NCI-H748 (cell line): ENCODE measurements at regions not wholly inside any gene's neighbourhood (a gene's known extent, or its start where the extent isn't known, plus 50 kb on each side); places are given as distances from the start of the nearest gene placed in this dataset.

ENCODE experiments used
- DNase-seq: peaks from one replicate; lab custom pipeline; 2025; ENCODE audit not compliant: unreplicated experiment; lab: John Stamatoyannopoulos, UW

- DNase-seq = no peak
Observed at GRCh38 chr1:55605155-55605554, 390.0 kb upstream of the USP24 start.

GRCh38 chr1:55604749-55605148, 389.6 kb upstream of the USP24 start:
- DNase-seq = no peak

- DNase-seq = no peak
Observed at GRCh38 chr1:55604179-55604578, 389.0 kb upstream of the USP24 start.

GRCh38 chr1:55600242-55600641, 385.1 kb upstream of the USP24 start:
- DNase-seq = no peak

- no peak for DNase-seq
Observed at GRCh38 chr1:55597910-55598309, 382.7 kb upstream of the USP24 start.

GRCh38 chr1:55594701-55595100, 379.5 kb upstream of the USP24 start:
- no peak for DNase-seq

- DNase-seq = no peak
Observed at GRCh38 chr1:55593298-55593697, 378.1 kb upstream of the USP24 start.

- no peak for DNase-seq
Observed at GRCh38 chr1:55592122-55592521, 377.0 kb upstream of the USP24 start.

GRCh38 chr1:55589671-55590297, 374.6 kb upstream of the USP24 start:
- no peak for DNase-seq

GRCh38 chr1:55588309-55588708, 373.1 kb upstream of the USP24 start:
- no peak for DNase-seq

- DNase-seq = no peak
Observed at GRCh38 chr1:55586771-55587170, 371.6 kb upstream of the USP24 start.

- DNase-seq = no peak
Observed at GRCh38 chr1:55585402-55585792, 370.2 kb upstream of the USP24 start.

GRCh38 chr1:55584526-55585401, 369.6 kb upstream of the USP24 start:
- DNase-seq = peak; percentile 79

GRCh38 chr1:55582084-55582483, 366.9 kb upstream of the USP24 start:
- DNase-seq = no peak

GRCh38 chr1:55580845-55581332, 365.7 kb upstream of the USP24 start:
- no peak for DNase-seq

GRCh38 chr1:55579332-55580001, 364.3 kb upstream of the USP24 start:
- no peak for DNase-seq

GRCh38 chr1:55578646-55579045, 363.5 kb upstream of the USP24 start:
- no peak for DNase-seq

GRCh38 chr1:55575571-55576279, 360.6 kb upstream of the USP24 start:
- DNase-seq = no peak

GRCh38 chr1:55574691-55575225, 359.6 kb upstream of the USP24 start:
- no peak for DNase-seq

GRCh38 chr1:55572878-55573734, 357.9 kb upstream of the USP24 start:
- no peak for DNase-seq
